ENCODE measurements at regions not wholly inside any gene's neighbourhood (a gene's known extent, or its start where the extent isn't known, plus 50 kb on each side); places are given as distances from the start of the nearest gene placed in this dataset.

DNA sequence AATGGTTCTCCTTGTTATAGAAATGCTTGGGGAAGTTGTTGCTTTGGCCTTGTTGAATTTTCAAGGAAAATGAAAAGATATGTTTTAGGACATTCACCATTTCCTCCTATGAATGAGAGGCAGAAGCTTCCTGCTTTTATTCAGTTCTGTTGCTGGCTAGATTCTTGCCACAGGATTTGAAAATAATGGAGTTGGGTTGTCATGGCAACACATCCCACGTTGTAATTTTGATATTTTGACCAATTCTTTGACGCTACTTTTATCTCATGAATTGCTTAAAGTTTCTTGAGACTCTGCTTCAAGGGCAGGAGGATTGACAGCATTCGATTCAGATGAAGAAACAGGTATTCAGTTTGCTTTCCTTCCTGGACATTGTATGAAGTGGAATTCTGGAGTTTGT, 331.5 kb downstream of the PRDM2 start:
- no peak overlapping the region for H3K27ac ChIP-seq
- TF ChIP-seq, protein P1, sequence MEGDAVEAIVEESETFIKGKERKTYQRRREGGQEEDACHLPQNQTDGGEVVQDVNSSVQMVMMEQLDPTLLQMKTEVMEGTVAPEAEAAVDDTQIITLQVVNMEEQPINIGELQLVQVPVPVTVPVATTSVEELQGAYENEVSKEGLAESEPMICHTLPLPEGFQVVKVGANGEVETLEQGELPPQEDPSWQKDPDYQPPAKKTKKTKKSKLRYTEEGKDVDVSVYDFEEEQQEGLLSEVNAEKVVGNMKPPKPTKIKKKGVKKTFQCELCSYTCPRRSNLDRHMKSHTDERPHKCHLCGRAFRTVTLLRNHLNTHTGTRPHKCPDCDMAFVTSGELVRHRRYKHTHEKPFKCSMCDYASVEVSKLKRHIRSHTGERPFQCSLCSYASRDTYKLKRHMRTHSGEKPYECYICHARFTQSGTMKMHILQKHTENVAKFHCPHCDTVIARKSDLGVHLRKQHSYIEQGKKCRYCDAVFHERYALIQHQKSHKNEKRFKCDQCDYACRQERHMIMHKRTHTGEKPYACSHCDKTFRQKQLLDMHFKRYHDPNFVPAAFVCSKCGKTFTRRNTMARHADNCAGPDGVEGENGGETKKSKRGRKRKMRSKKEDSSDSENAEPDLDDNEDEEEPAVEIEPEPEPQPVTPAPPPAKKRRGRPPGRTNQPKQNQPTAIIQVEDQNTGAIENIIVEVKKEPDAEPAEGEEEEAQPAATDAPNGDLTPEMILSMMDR (conservative IDR thresholded peaks at IDR 0.05) = no peak

DNA sequence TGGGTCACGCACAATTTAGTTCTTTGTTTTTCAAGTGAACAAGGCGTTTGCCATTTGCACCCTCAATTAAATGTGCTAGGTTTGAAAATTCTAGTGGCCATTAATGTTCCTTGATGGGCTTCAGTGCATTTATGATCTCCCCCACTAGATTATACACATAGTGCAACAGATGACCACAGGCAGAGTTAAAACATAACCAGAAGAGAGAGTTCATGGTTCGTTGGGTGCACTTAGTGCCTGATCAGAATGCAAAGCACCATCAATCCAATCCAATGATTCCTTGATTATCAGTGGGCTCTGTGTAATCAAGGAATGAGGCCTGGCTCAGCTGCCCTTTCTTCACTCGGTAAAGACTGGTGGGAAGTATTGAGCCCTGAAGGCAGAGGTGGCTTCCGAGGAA, 334.5 kb downstream of the PRDM2 start:
- TF ChIP-seq, protein P1 (conservative IDR thresholded peaks at IDR 0.05) = no peak
- no peak overlapping the region for H3K27ac ChIP-seq

DNA sequence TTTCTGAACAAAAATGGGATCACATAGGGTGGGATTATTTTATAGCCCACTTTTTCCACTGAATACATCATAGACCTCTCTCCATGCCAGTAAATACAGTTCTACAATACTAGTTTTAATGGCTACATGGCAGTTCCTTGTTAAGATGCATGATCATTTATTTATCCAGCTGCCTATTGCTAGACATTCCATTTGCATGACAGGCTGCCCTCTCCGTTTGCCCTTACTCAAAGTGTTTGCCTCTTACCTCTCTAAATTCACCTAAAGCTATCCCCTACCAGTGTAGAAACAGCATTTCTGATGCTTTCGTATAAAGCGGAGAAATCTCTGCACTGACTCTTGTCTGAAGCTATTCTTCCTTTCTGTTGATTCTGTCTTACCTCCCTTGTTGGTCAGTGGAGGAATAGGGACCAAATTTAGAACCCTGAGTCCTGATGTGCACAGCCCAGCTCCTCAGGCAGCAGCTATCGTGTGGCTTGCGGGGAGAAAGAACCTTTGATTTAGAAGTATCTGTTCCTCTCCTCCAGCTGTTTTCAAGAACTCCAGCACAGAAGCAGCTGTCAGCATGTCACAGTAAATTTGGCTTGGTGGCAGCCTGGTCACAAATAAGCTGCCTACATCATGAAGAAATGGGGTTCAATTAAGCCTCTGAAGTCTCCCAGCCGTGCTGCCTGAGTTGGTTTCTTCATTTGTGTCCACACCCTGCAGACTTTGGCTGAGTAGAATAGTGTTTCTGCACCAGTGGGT, 337.3 kb downstream of the PRDM2 start:
- no peak overlapping the region for H3K27ac ChIP-seq
- TF ChIP-seq, protein P1 (conservative IDR thresholded peaks at IDR 0.05) = no peak

DNA sequence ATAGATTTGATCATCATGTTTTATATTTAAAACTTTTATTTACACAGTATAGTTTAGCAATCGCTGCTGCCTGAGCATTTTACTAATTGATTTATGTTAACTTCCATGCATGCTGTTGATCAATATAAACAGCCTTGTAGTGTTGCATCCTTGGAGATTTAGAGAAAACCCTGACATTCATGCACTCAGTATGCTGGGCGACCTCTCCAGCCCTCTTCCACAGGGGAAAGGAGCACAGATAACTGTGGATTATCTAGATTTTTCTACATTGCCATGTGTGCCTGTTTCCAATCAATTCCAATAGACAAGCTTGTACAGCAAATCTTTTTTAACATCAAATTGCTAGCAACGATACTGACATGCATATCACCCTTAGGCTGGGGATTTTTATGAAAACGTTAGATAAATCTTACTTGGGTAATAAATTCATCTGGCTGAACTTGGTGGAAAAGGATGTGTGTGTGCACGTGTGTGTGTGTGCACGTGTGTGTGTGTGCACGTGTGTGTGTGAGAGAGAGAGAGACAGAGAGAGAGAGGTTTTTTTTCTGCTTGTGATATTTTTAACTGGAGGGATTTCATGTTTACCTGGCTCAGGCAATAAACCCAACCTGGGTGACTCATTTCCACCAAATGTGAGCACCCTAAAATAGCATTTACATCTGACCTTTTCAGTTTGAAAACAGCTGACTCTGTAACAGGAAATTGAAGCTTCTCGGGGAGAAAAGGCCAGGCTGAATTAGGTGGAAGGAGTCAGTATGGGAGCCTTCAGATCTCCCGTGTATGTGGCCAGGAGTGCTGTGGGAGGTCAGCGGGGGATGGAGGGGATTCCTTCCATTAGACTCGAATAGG, 339.8 kb downstream of the PRDM2 start:
- H3K27ac ChIP-seq = no peak overlapping the region
- TF ChIP-seq, protein P1 (conservative IDR thresholded peaks at IDR 0.05) = no peak

DNA sequence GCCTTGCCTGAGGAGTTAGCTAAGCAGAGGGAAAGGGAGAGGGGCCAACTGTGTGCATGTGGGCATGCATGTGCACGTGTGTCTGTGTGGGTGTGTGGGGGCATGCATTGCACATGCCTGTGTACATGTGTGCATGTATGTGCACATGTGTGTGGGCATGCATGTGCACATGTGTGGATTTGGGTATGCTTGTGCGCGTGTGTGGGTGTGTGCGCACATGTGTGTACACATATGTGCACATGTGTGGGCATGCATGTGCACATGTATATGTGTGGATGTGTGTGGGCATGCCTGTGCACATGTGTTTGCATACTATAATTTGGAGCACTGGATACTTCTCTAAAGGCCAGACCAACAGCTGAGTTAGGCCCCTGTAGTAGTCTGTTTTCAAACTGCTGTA, 350.0 kb downstream of the PRDM2 start:
- TF ChIP-seq, protein P1 (conservative IDR thresholded peaks at IDR 0.05) = no peak
- no peak overlapping the region for H3K27ac ChIP-seq

DNA sequence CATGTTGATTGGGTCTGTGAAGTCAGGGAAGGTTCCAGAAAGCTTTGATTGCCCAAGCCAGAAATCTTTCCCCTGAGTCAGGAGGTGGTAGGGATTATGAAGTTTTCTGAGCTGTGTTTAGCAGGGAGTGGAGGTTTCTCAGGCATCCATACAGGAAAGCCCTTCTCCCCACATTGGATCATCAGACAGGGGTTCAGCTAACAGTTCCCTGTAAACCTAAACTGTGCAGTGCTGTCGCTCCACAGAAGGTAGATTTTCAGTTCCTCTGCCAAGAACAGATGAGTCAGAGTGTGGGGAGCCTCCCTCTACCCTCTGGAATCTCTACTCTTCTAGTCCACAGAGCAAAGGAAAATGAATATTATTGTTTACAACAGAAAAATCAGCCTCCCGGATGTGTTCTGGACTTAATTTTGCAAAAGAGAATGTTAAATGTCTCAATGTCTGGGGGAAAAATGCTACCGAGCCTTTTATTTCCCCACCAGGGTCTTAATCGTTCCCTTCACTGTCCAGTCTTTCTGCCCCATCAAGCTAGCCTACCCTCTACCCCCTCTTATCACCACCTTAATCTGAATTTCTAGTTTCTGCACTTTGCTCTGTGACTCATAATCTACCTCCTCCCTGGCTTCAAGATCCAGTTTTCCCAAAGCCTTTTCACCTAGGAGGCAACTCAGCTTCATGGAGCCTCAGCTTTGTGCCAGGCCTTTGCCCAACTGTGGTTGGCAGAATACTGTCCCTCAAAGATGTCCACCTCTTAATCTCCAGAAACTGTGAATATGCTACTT, 355.6 kb downstream of the PRDM2 start:
- no peak overlapping the region for H3K27ac ChIP-seq
- TF ChIP-seq, protein P1 (conservative IDR thresholded peaks at IDR 0.05) = no peak

DNA sequence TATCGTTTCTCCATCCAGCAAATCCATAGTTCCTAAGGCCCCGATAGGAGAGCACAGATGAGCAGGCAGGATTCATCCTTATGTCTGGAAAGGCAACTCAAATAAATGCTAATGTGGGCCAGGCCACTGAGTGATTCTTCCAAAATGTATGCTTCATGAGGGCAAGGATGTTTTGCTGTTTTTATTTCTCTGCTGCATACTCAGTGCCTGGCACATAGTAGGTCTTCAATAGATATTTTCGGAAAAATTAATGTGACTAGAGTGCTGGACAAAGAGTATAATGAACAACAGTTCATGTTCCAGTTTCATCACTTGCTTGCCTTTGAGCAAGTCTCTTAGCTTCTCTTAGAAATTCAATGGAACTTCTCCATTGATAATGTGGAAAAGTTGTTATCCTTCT, 357.7 kb downstream of the PRDM2 start:
- TF ChIP-seq, protein P1 (conservative IDR thresholded peaks at IDR 0.05) = no peak

More for the DNA sequence above, 357.7 kb downstream of the PRDM2 start:
- no peak overlapping the region for H3K27ac ChIP-seq
